ENCODE measurements at regions not wholly inside any gene's neighbourhood (a gene's known extent, or its start where the extent isn't known, plus 50 kb on each side); places are given as distances from the start of the nearest gene placed in this dataset.

- DNase-seq = no peak
- Mint-ChIP-seq H3K27me3 (ENCODE audit: unreplicated experiment) (no peaks in the 10 kb centered on the region), H3K27ac (ENCODE audit: unreplicated experiment) (no peak overlapping the region), H3K9me3 (ENCODE audit: unreplicated experiment) (peaks cover 4% of the 10 kb centered on the region), H3K4me1 (ENCODE audit: low read depth, unreplicated experiment) (peaks cover 8% of the 10 kb centered on the region), H3K36me3 (ENCODE audit: unreplicated experiment) (no peaks in the 10 kb centered on the region), H3K4me3 (ENCODE audit: unreplicated experiment) (no peak overlapping the region)
- no peak for TF ChIP-seq CTCF (IDR thresholded peaks at IDR 0.05; ENCODE audit: partially characterized antibody, unreplicated experiment)
Measured at GRCh38 chr14:87285506-87285905, 707.5 kb downstream of the GALC start.

- no peaks in the 10 kb centered on the region for H3K27me3 Mint-ChIP-seq (ENCODE audit: unreplicated experiment)
- no peak overlapping the region for H3K27ac Mint-ChIP-seq (ENCODE audit: unreplicated experiment)
- TF ChIP-seq CTCF (IDR thresholded peaks at IDR 0.05; ENCODE audit: partially characterized antibody, unreplicated experiment) = no peak
- H3K36me3 Mint-ChIP-seq (ENCODE audit: unreplicated experiment) = no peaks in the 10 kb centered on the region
- H3K9me3 Mint-ChIP-seq (ENCODE audit: unreplicated experiment) = peaks cover 4% of the 10 kb centered on the region
- peaks cover 8% of the 10 kb centered on the region for H3K4me1 Mint-ChIP-seq (ENCODE audit: low read depth, unreplicated experiment)
- no peak for DNase-seq
- no peak overlapping the region for H3K4me3 Mint-ChIP-seq (ENCODE audit: unreplicated experiment)
Measured at GRCh38 chr14:87283547-87283946, 709.4 kb downstream of the GALC start.

GRCh38 chr14:87282266-87282665 lies 710.7 kb downstream of the GALC start:
- Mint-ChIP-seq H3K27me3 (ENCODE audit: unreplicated experiment) (no peaks in the 10 kb centered on the region), H3K27ac (ENCODE audit: unreplicated experiment) (no peak overlapping the region), H3K36me3 (ENCODE audit: unreplicated experiment) (no peaks in the 10 kb centered on the region), H3K4me1 (ENCODE audit: low read depth, unreplicated experiment) (peaks cover 8% of the 10 kb centered on the region), H3K4me3 (ENCODE audit: unreplicated experiment) (no peak overlapping the region), H3K9me3 (ENCODE audit: unreplicated experiment) (peaks cover 4% of the 10 kb centered on the region)
- TF ChIP-seq CTCF (IDR thresholded peaks at IDR 0.05; ENCODE audit: partially characterized antibody, unreplicated experiment) = no peak
- DNase-seq = no peak

GRCh38 chr14:87278415-87278814 lies 714.6 kb downstream of the GALC start:
- Mint-ChIP-seq H3K36me3 (ENCODE audit: unreplicated experiment) (no peaks in the 10 kb centered on the region), H3K4me3 (ENCODE audit: unreplicated experiment) (no peak overlapping the region), H3K27ac (ENCODE audit: unreplicated experiment) (no peak overlapping the region), H3K9me3 (ENCODE audit: unreplicated experiment) (no peaks in the 10 kb centered on the region), H3K27me3 (ENCODE audit: unreplicated experiment) (peaks cover 3% of the 10 kb centered on the region), H3K4me1 (ENCODE audit: low read depth, unreplicated experiment) (peaks cover 8% of the 10 kb centered on the region)
- TF ChIP-seq CTCF (IDR thresholded peaks at IDR 0.05; ENCODE audit: partially characterized antibody, unreplicated experiment) = no peak
- DNase-seq = no peak

DNA sequence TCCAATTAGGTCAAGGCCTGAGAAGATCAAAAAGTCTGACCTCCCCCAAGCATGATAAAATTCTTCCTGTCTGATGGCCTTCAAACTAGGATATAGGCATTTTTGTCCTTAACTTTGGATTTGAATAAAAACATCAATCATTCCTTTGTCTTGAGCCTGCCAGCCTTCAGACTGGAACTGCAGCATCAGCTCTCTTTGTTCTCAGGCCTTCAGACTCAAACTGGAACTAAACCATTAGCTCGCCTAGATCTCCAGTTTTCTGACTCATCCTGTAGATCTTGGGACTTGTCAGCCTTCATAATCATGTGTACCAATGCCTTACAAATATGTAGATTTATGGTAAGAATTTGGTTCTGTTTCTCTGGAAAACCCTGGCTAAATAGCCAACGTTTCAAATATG lies 721.7 kb downstream of the GALC start:
- Mint-ChIP-seq H3K4me1 (ENCODE audit: low read depth, unreplicated experiment) (no peaks in the 10 kb centered on the region), H3K9me3 (ENCODE audit: unreplicated experiment) (peaks cover 2% of the 10 kb centered on the region), H3K4me3 (ENCODE audit: unreplicated experiment) (no peak overlapping the region), H3K27ac (ENCODE audit: unreplicated experiment) (no peak overlapping the region), H3K27me3 (ENCODE audit: unreplicated experiment) (no peaks in the 10 kb centered on the region), H3K36me3 (ENCODE audit: unreplicated experiment) (no peaks in the 10 kb centered on the region)
- DNase-seq = no peak
- no peak for TF ChIP-seq CTCF (IDR thresholded peaks at IDR 0.05; ENCODE audit: partially characterized antibody, unreplicated experiment)

Measured in glutamatergic neuron (in vitro differentiated cells).